ENCODE measurements at regions not wholly inside any gene's neighbourhood (a gene's known extent, or its start where the extent isn't known, plus 50 kb on each side); places are given as distances from the start of the nearest gene placed in this dataset.
"Not testable (repeated sequence)": the region's sequence is repeated elsewhere in the genome, so short reads cannot be mapped to it uniquely, and the experiment has no call there.

DNA sequence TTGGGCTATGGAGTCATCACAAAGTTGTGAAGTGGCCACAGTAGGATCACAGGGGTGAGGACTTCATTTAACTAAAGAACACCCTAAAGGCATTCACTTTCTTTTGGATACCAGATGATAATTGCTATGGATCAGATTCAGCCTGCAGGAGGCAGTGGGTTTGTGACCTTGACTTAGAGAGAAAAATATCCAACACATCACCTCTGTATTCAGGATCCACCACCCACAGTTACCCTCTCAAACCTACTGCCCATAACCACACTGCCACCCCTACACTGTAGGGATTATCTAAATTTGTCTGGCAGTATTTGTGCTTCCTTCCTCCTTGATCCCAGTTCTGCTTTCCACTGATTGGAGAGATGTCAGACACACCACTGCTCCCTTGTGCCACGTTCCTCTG lies 269.4 kb downstream of the MYCN start:
- no peak for DNase-seq

GRCh38 chr2:16208921-16209320 lies 268.6 kb downstream of the MYCN start:
- DNase-seq = no peak

DNA sequence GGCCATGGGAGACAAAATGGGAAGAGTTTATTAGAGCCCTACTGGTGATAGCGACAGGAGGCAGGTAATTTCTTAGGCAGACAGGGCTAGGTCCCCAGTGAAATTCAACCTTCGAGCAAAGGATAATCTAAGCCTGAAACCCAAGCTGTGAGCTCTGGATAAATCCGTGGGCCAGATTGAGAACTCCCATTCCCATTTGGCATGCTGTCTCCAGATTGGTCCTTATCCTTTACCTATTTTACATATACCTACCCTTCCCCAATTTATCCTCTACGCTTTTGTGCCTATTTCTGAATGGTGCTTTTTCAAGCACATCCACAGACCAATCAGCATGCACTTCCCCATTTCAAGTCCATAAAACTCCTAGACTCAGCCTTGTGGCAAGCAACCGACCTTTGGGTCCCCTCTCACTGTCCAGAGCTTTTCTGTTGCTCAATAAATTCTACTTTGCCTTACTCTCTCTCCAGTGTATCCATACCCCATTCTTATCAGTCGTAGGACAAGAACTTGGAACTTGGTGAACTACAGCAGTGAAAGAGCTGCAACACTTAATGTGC lies 268.0 kb downstream of the MYCN start:
- no peak for DNase-seq

GRCh38 chr2:16207611-16208010 lies 267.3 kb downstream of the MYCN start:
- no peak for DNase-seq

DNA sequence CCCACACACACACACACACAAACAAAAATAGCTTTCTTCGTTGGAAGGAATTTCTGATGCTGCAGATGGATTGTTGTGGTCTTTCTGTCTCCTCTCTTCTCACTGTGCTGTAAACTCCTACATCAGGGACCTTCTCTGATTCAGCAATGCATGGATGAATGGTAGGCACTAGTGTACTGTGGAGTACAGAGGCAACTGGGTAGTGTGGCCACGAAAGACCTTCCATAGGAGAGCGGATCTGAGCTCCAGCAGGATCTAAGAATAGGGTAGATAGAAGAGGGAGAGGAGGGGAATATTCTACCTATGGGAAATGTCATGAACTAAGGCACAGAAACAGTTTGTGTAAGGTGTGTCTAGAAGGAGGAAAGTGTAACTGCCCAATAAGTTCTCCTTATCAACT lies 266.8 kb downstream of the MYCN start:
- no peak for DNase-seq

- DNase-seq = no peak
Observed at GRCh38 chr2:16206191-16206944, 266.0 kb downstream of the MYCN start.

DNA sequence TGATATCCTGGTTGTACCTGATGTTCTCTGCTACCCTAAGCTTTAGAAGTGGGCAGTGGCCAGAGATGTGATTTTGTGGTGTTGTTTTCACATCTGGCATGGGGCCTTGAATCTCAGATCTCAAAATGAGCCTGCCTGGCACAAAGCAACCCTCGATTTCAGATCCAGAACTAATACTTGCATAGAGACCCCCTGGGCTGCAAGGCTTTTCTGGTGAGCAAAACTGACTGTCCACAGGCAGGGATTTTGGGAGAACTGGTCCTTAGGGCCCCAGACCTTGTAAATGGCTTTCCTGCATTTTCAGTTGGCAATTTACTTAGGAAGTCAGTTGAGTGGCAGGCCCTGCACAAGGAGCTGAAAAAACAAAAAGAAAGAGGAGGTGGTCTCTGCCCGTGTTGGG lies 265.3 kb downstream of the MYCN start:
- no peak for DNase-seq

GRCh38 chr2:16204886-16205620 lies 264.7 kb downstream of the MYCN start:
- no peak for DNase-seq

DNA sequence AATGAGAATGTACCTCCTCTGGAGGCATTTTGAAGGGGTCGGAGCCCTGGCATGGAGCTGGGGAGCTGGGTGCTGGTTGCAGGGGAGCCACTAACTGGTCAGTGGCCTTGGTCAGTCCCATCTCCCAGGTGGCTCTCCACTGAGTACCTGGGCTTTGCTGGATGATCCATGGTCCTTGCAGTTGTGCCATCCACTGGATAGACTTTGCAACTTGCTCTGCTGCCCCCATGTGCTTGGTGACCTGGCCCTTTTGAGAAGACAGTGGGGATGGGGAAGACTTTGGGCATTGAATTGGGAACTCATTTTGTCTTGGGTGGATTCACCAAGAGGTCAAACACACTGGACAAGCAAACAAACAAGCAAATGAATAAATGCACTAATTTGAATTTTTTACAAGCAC lies 263.9 kb downstream of the MYCN start:
- no peak for DNase-seq

- DNase-seq = no peak
Observed at GRCh38 chr2:16203691-16204090, 263.3 kb downstream of the MYCN start.

DNA sequence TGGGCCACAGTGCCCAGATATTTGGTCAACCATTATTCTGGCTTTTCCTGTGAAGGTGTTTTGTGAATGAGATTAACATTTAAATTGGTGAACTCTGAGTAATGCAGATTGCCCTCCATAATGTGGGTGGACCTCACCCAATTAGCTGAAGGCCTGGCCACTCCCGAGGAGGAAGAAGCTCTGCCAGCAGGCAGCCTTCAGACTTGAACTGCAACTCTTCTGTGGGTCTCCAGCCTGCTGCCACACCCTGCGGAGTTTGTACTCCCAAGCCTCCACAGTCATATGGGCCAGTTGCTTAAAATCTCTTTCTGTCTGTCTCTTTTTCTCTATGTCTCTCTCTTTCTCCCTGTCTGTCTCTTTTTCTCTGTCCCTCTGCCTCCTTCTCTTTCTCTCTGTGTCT lies 262.7 kb downstream of the MYCN start:
- no peak for DNase-seq

GRCh38 chr2:16202266-16203020 lies 262.1 kb downstream of the MYCN start:
- no peak for DNase-seq

DNA sequence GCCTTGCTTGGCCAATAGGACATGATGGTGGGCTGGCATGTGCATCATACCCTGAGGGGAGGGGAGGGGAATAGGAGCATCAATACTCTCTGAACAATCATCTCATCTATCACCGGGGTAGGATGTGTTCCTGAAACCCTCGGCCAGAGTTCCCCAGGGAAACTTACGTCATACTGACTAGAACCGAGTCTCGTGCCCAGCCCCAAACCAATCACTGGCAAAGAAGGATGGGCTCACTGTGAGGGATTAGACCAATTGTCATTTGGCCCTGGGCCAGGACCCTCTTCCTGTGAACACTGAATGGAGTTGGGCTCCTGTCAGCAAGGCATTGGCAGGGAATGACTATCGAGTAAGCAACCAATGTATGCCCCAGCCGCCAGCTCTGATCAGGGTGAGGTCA lies 261.5 kb downstream of the MYCN start:
- DNase-seq = no peak

DNA sequence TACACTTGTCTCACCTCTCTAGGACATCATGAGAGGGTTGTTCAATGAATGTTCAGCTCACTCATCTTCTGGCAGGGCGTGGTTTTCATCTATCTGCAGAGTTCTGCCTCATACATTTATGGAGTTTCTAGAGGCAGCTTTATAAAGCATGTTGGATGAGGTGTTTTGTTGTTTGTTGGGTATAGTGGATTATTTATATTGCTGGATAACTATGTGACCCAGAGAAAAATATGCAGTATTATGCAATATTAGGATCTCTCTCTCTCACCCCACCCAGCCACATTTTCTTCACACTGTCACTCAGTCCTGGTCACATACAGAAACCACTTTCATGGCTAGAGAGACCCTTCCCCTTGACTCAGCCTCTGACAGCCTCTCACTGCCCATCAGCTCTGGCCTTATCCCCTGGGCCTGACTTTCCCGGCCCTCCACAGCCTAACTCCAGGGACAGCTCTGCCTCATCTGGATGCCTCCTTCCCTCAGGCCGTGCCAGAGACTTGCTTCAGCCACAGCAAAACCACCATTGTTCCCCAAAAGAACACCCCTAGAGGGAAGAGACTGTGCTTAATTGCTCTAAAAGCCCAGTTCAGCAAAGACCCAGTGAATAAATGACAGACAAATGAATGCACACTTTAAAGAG lies 260.3 kb downstream of the MYCN start:
- no peak for DNase-seq

- no peak for DNase-seq
Observed at GRCh38 chr2:16199882-16200553, 259.7 kb downstream of the MYCN start.

GRCh38 chr2:16199241-16199640 lies 258.9 kb downstream of the MYCN start:
- DNase-seq = not testable (repeated sequence)

- no peak for DNase-seq
Observed at GRCh38 chr2:16198166-16198912, 258.0 kb downstream of the MYCN start.

DNA sequence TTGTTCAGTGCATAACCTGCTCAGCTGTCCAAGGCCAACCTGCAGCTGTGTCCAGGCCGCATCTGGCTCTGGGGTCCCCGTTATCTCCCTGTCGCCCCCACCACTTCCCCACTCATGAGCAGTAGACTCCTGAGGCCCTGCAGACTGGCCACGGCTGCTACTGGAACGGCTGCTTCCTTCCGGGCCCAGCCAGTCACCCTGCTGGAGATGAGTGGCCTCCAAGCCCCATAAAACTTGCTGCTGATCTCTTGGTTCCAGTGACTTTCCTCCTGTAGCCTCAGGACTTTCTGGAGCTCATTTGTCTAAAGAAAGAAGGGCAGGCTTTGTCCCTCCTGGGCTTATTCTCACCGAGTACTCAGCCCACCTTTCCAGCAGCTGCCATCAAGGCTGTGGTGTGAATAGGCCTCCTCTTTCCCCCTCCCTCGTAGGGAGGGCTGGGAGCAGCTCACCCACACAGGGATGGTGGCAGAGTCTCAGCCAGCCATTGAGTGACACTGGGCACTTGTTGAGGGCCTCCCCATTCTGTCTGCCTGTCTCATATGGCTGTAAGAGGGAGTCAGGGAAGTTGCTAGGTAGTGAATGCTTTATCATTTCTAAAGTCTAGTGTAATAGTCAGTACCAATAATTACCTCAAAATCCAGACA lies 257.3 kb downstream of the MYCN start:
- no peak for DNase-seq

GRCh38 chr2:16196687-16197503 lies 256.5 kb downstream of the MYCN start:
- no peak for DNase-seq

GRCh38 chr2:16195681-16196070 lies 255.3 kb downstream of the MYCN start:
- DNase-seq = no peak

Measured in GOT3 (cell line).